Parathyroid adenoma (tissue), 2 donors: ENCODE measurements at regions not wholly inside any gene's neighbourhood (a gene's known extent, or its start where the extent isn't known, plus 50 kb on each side); places are given as distances from the start of the nearest gene placed in this dataset.
"Not testable (repeated sequence)": the region's sequence is repeated elsewhere in the genome, so short reads cannot be mapped to it uniquely, and the experiment has no call there.

Experiments used
- H2AFZ ChIP-seq: fragments of 300-600 bp; sonication (generic); one replicate; pipeline ENCODE4 v1.7.0; 2017; ENCODE audit warnings: antibody characterized with exemption, mild to moderate bottlenecking
- H3K27ac ChIP-seq: fragments of 300-600 bp; sonication (generic); one replicate; pipeline ENCODE4 v1.7.0; 2017
- H3K27me3 ChIP-seq: fragments of 300-600 bp; sonication (generic); one replicate; pipeline ENCODE4 v1.7.0; 2017; ENCODE audit warnings: low read length; ENCODE audit not compliant: control insufficient read depth, insufficient read depth
- H3K36me3 ChIP-seq: fragments of 300-600 bp; sonication (generic); one replicate; pipeline ENCODE4 v1.7.0; 2017; ENCODE audit warnings: low read length; ENCODE audit not compliant: control insufficient read depth, insufficient read depth
- H3K4me1 ChIP-seq: fragments of 300-600 bp; sonication (generic); one replicate; pipeline ENCODE4 v1.7.0; 2017; ENCODE audit warnings: control low read depth
- H3K4me2 ChIP-seq: fragments of 300-600 bp; sonication (generic); one replicate; pipeline ENCODE4 v1.7.0; 2017; ENCODE audit warnings: low read length
- H3K4me3 ChIP-seq: fragments of 300-600 bp; sonication (generic); one replicate; pipeline ENCODE4 v1.7.0; 2017; ENCODE audit warnings: low read depth, low read length
- H3K79me2 ChIP-seq: fragments of 300-600 bp; sonication (generic); one replicate; pipeline ENCODE4 v1.7.0; 2017; ENCODE audit warnings: control low read depth
- H3K9ac ChIP-seq: fragments of 300-600 bp; sonication (generic); one replicate; pipeline ENCODE4 v1.7.0; 2017; ENCODE audit warnings: mild to moderate bottlenecking
- H3K9me3 ChIP-seq: fragments of 300-600 bp; sonication (generic); one replicate; pipeline ENCODE4 v1.7.0; 2017; ENCODE audit warnings: low read length; ENCODE audit not compliant: control insufficient read depth
- TF ChIP-seq, protein P1 (sequence below): fragments of 300-600 bp; sonication (generic); IDR thresholded peaks from one replicate; pipeline ENCODE4 v1.7.0; 2017; ENCODE audit warnings: antibody characterized with exemption, mild to moderate bottlenecking
- donor health status: primary hyperparathyroidism.

DNA sequence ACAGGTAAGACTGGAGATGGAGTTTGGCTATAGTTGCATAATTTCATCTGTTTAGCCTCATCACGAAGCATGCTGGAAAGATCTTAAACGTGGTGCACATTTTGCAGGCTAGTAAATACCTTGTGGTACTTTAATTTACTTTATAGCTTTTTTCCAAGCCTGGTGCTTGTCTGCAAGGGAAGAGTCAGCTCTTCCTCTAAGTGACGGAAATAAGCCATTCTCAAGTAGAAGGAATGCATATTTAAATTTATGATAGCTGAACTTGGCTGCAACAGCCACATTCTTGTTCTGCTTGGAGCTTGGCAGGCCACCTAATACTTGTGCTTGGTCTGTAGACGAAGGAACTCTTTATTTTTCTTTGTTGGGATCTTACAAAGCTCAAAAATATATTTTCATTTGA lies 188.0 kb upstream of the PIK3R1 start:
- H3K9ac ChIP-seq: no peak overlapping the region
- no peaks in the 10 kb centered on the region for H3K36me3 ChIP-seq
- H3K27ac ChIP-seq: no peak overlapping the region
- H3K9me3 ChIP-seq: no peaks in the 10 kb centered on the region
- H3K27me3 ChIP-seq: no peaks in the 10 kb centered on the region
- peaks cover 14% of the 10 kb centered on the region for H3K4me1 ChIP-seq
- peak overlapping the region; percentile 19 for H2AFZ ChIP-seq
- H3K79me2 ChIP-seq: no peaks in the 10 kb centered on the region
- no peak overlapping the region for H3K4me3 ChIP-seq
- no peak overlapping the region for H3K4me2 ChIP-seq
- TF ChIP-seq, protein P1, sequence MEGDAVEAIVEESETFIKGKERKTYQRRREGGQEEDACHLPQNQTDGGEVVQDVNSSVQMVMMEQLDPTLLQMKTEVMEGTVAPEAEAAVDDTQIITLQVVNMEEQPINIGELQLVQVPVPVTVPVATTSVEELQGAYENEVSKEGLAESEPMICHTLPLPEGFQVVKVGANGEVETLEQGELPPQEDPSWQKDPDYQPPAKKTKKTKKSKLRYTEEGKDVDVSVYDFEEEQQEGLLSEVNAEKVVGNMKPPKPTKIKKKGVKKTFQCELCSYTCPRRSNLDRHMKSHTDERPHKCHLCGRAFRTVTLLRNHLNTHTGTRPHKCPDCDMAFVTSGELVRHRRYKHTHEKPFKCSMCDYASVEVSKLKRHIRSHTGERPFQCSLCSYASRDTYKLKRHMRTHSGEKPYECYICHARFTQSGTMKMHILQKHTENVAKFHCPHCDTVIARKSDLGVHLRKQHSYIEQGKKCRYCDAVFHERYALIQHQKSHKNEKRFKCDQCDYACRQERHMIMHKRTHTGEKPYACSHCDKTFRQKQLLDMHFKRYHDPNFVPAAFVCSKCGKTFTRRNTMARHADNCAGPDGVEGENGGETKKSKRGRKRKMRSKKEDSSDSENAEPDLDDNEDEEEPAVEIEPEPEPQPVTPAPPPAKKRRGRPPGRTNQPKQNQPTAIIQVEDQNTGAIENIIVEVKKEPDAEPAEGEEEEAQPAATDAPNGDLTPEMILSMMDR: no peak

DNA sequence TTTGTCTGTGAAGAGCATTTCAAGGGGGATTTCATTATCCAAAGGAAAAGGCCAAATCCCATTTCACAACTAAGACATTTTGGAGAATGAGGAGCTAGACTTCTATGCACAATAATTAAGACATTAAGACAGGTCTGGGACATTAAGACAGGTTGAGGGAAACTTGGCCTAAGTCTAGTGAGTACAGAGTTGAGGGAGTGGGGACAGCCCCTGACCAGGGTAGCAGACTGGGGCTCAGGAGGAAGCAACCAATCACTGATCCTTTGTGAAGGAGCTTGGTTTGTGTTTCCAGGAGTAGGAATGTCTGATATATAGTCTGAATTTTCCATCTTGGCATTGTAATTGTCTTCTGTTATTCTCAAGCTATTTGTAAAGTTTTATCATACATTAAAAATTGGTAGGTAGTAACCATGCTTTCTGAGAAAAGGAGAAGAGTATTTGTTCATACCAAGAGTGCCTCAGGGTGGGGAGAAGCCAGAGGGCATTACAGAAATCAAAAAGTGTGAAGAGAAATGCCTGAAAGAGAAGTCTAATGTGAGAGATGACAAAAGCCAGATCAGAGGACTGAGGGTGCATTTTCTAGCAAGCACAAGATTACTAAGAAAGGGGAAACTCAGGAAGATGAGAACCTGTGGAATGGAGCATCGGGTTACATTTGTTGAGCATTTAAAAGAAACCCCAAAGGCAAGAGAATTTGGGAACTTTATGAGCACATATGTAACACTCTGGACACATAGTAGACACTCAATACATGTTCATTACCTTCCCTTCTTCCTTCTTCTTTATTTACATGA lies 189.3 kb upstream of the PIK3R1 start:
- Histone ChIP-seq H3K4me3 (no peak overlapping the region), H3K79me2 (no peaks in the 10 kb centered on the region), H3K36me3 (no peaks in the 10 kb centered on the region), H3K9me3 (no peaks in the 10 kb centered on the region), H3K27me3 (no peaks in the 10 kb centered on the region), H2AFZ (peak overlapping the region; percentile 20), H3K9ac (no peak overlapping the region), H3K4me2 (no peak overlapping the region), H3K27ac (no peak overlapping the region), H3K4me1 (peaks cover 14% of the 10 kb centered on the region)
- TF ChIP-seq, protein P1: no peak

DNA sequence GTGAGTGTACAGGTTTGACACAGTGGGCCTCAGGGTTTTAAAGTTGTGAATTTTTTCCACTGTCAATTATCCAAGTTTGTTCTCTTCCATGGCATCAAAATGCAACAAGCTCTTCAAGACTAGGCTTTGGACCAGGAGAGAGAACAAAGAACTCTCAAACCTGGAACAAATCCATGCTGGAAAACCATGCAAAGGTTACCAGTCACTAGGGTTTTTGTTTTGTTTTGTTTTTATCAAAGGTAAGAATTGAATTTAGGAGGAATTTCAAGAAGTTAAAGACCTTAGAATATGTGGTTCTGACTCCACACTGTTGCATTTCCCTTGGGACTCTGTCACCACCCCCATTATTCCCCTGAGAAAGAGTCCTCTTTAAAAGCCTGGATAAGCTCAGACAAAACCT lies 191.1 kb upstream of the PIK3R1 start:
- Histone ChIP-seq H3K4me1 (peaks cover 14% of the 10 kb centered on the region), H3K9ac (no peak overlapping the region), H3K4me3 (no peak overlapping the region), H3K4me2 (no peak overlapping the region), H3K79me2 (no peaks in the 10 kb centered on the region), H2AFZ (no peak overlapping the region), H3K27me3 (no peaks in the 10 kb centered on the region), H3K9me3 (no peaks in the 10 kb centered on the region), H3K27ac (no peak overlapping the region), H3K36me3 (no peaks in the 10 kb centered on the region)
- TF ChIP-seq, protein P1: no peak

DNA sequence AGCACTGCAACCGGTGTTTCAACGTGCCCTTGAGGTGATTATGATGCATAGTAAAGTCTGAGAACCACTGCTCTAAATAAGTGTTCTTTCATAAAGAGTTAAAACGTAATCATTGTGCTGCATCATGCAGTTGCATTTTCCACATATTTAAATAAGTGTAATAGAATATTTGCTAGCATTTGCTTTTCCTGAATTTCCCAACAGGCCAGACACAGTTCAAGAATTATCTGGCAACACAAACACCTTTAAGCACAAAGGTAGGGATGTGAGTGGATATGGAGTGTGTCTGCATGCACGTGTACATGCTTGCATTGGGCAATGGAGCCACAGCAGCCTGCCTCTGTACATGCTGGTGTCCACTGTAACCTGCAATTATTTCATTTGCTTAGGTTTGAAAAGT lies 193.6 kb upstream of the PIK3R1 start:
- Histone ChIP-seq H3K4me1 (peaks cover 2% of the 10 kb centered on the region), H3K79me2 (no peaks in the 10 kb centered on the region), H3K4me3 (no peak overlapping the region), H3K27me3 (no peaks in the 10 kb centered on the region), H3K4me2 (no peak overlapping the region), H3K27ac (no peak overlapping the region), H3K9ac (no peak overlapping the region), H3K36me3 (no peaks in the 10 kb centered on the region), H2AFZ (no peak overlapping the region), H3K9me3 (no peaks in the 10 kb centered on the region)
- TF ChIP-seq, protein P1: no peak

DNA sequence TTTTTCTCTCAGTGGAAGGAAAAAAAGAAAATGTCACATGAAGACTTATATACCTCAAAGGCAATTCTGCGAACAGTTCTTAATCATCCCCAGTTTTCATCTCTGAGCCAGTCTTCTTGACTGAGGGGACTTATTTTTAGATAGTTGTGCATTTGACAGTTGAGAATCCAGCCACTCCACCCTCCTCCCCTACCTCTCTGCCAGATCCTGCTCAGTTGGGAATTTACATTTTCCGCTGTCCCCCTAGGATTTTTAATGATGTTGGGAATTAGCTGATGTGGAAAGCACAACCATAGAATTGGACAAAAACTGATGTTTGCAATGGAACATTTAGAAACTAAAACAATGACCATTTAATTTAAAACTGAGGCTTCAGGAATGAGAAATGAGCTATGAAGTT lies 194.3 kb upstream of the PIK3R1 start:
- H3K4me1 ChIP-seq: no peaks in the 10 kb centered on the region
- no peak overlapping the region for H3K4me2 ChIP-seq
- no peaks in the 10 kb centered on the region for H3K79me2 ChIP-seq
- H3K9ac ChIP-seq: no peak overlapping the region
- no peak overlapping the region for H3K4me3 ChIP-seq
- H3K27ac ChIP-seq: no peak overlapping the region
- no peak overlapping the region for H2AFZ ChIP-seq
- no peaks in the 10 kb centered on the region for H3K9me3 ChIP-seq
- H3K27me3 ChIP-seq: no peaks in the 10 kb centered on the region
- TF ChIP-seq, protein P1: no peak
- H3K36me3 ChIP-seq: no peaks in the 10 kb centered on the region

DNA sequence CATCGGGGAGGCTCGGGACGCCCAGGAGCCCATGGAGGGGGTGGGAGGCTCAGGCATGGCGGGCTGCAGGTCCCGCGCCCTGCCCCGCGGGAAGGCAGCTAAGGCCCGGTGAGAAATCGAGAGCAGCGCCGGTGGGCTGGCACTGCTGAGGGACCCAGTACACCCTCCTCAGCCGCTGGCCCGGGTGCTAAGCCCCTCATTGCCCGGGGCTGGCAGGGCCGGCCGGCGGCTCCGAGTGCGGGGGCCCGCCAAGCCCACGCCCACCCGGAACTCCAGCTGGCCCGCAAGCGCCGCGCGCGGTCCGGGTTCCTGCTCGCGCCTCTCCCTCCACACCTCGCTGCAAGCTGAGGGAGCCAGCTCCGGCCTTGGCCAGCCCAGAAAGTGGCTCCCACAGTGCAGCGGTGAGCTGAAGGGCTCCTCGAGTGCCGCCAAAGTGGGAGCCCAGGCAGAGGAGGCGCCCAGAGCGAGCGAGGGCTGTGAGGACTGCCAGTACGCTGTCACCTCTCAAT lies 195.0 kb upstream of the PIK3R1 start:
- H3K4me1 ChIP-seq, H3K4me2 ChIP-seq, H3K9ac ChIP-seq, H3K27ac ChIP-seq, H2AFZ ChIP-seq, H3K36me3 ChIP-seq, H3K79me2 ChIP-seq, H3K27me3 ChIP-seq, H3K4me3 ChIP-seq, H3K9me3 ChIP-seq: not testable (repeated sequence)
